IPS-NIHi7 (cell line): ENCODE measurements at regions not wholly inside any gene's neighbourhood (a gene's known extent, or its start where the extent isn't known, plus 50 kb on each side); places are given as distances from the start of the nearest gene placed in this dataset.

Experiments used
- DNase-seq: peaks from one replicate; pipeline ENCODE4 v3.0.0; 2012; ENCODE audit warnings: mixed read lengths; ENCODE audit errors: extremely low spot score

DNA sequence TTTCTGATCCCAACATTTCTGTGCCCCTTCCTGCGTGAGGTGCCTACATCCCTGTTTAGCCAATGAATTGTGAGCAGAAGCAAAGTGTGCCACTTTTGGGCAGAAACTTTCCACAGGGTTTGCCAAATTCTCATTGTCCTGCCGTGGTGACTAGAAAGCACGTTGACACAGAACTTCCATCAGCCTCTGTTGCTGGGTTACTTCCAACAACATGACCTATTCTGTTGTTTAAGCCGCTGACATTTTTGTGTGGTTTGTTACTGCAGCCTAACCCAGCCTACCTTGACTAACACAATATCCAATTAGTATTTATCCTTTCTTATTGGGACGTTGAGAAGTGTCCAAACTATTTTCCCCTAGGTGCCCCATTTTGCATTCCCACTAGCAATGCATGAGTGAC, 136.8 kb downstream of the URB2 start:
- no peak for DNase-seq

DNA sequence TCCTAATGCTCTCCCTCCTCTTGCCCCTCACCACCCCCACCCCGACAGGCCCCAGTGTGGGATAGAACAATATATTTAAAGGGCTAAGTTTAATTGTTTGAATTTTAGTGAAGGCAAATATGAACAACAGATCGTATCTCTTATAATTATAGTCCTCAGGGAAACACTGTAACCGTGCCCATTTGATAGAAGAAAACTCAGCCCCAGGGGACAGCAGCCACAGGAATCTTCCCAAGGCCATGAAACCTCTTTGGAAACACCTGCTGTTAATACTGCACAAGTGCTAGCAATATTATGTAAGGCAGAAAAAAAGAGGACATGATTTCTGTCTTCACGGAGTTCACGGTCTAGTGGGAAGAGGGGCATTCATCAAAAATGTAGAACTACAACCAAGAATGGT, 142.2 kb downstream of the URB2 start:
- no peak for DNase-seq

- DNase-seq = no peak
Observed at GRCh38 chr1:229769006-229769405, 143.0 kb downstream of the URB2 start.

- DNase-seq = no peak
Observed at GRCh38 chr1:229769809-229770208, 143.8 kb downstream of the URB2 start.

GRCh38 chr1:229778794-229779193, 152.7 kb downstream of the URB2 start:
- no peak for DNase-seq

GRCh38 chr1:229781453-229781852, 155.4 kb downstream of the URB2 start:
- DNase-seq = no peak

DNA sequence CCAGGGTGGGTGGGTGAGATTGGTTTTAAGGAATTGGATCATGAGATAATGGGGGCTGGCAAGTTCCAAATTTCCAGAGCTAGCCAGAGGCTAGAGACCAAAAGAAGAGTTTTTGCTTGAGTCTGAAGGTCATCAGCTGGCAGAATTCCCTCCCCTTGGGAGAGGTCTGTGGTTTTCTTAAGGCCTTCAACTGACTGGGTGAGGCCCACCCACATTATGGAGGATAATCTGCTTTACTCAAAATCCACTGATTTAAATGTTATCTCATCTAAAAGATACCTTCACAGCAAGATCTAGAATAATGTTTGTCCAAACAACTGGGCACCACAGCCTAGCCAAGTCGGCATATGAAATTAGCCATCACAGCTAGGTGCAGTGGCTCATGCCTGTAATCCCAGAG, 156.4 kb downstream of the URB2 start:
- DNase-seq = no peak

DNA sequence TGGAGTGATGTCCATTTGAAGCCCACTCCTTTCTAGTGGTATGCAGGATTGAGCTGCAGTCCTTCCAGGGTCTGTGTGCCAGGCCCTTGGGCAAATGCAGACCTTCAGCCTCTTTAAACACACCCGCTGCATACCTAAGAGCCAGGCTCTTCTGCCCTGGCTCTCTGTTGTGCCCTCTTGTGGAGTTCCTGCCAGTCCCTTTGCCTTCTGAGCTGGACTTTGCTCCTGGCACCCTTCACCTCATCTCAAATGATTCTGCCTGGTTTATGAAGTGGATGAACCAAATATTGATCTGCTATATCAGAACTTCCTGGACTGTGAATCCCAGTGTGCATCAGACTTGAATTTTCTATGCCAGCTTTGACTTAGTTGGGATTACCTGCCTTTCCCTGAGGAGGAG, 158.8 kb downstream of the URB2 start:
- DNase-seq = no peak

GRCh38 chr1:229786974-229787610, 161.0 kb downstream of the URB2 start:
- no peak for DNase-seq

DNA sequence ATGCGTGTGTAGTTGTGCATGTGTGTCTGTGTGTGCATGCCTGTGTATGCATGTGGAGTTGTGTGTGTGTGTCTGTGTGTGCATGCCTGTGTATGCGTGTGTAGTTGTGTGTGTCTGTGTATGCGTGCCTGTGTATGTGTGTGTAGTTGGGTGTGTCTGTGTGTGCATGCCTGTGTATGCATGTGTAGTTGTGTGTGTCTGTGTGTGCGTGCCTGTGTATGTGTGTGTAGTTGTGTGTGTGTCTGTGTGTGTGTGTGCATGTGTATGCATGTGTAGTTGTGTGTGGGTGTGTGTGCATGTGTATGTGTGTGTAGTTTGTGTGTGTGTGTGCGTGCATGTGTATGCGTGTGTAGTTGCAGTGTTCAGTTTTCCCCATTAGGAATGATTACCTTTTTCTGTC, 162.0 kb downstream of the URB2 start:
- no peak for DNase-seq

GRCh38 chr1:229792012-229792975, 166.2 kb downstream of the URB2 start:
- DNase-seq = no peak

DNA sequence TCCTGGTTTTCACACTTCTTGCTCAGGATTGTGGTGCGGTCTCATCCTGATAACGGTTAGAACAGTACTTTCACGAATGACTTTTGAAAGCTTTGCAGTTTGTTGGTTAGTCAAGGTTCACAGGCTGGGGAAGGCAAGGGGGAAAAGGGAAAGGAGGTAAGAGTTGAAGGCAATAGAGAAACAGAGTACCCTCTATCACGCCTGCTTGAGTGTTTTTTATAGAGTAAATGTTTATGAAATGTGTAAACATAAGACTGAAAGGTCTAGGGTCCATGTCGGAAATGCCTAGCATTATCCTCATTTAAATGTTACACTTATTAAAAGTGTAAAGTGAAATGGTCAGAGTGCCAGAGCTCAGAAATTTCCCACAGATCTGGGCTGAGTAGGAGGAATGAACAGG, 167.4 kb downstream of the URB2 start:
- no peak for DNase-seq

DNA sequence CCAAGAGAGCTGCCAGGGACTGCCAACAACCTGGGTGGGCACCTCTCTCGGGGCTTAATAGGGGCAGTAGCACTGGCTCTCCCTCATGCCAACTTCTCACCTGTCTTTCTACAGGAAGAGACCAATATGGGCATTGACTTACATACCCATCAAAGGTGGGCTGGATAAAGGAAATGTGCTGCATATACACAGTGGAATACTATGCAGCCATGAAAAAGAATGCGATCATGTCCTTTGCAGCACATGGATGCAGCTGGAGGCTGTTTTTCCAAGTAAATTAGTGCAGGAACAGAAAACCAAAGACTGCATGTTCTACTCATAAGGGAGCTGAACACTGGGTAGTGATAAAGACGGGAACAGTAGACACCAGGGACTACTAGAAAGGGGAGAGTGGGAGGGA, 172.5 kb downstream of the URB2 start:
- DNase-seq = no peak

DNA sequence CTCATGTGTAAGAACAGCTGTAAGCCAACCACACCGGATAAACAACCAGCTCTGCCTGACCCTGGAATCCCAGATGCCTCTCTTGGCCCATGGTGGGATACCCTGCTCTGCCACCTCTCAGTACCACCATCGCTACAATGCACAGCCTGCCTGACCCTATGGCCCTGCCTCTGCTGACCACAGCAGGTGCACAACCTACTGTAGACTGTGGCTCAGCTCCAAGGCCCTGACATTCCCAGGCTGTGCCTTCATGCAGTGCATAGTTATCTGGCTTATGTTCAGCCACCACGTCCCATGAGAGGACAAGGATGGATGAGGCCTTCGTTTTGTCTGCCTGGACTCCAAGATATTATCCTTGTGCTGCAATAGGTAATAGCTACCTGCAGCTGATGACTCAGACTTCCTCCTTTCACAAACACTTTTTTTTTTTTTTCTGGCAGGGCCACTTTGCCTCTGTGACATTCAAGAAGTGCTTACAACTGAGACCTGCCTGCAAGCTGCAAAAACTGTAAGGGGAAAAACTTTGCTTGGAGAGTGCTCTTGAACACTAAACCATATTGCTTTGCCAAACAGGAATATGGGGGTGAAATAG, 177.7 kb downstream of the URB2 start:
- DNase-seq = no peak

GRCh38 chr1:229808272-229808671, 182.2 kb downstream of the URB2 start:
- no peak for DNase-seq

GRCh38 chr1:229810140-229810539, 184.1 kb downstream of the URB2 start:
- DNase-seq = no peak

GRCh38 chr1:229810961-229811360, 184.9 kb downstream of the URB2 start:
- DNase-seq = no peak

DNA sequence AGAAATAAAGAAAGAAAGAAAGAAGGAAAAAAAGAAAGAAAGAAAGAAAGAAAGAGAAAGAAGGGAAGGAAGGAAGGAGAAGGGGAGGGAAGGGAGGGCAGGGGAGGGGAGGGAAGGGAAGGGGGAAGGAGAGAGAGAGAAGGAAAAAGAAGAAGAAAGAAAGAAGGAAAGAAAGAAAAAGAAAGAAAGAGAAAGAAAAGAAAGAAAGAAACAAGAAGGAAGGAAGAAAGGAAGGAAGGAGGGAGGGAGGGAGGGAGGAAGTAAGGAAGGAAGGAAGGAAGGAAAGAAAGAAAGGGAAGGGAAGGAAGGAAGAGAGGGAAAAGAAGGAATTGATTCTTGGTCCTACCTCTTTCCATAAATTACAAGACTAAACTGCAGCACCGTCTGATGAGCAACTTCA, 186.1 kb downstream of the URB2 start:
- DNase-seq = no peak

DNA sequence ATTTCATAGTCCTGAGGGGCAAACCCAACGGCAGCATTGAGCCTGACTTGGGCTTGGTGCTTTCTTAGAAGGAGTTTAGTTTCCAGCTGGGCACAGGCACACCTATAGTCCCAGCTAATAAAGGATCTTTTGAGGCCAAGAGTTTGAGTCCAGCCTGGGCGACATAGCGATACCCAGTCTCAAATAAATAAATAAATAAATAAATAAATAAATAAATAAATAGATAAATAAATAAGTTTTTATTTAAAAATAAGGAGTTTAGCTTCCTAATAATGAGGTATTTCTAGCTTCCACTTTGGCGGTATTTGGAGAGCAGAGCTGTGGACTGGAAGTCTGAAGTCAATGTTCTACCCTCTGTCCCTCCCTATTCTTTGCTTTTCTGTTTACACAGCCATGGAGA, 186.6 kb downstream of the URB2 start:
- no peak for DNase-seq

DNA sequence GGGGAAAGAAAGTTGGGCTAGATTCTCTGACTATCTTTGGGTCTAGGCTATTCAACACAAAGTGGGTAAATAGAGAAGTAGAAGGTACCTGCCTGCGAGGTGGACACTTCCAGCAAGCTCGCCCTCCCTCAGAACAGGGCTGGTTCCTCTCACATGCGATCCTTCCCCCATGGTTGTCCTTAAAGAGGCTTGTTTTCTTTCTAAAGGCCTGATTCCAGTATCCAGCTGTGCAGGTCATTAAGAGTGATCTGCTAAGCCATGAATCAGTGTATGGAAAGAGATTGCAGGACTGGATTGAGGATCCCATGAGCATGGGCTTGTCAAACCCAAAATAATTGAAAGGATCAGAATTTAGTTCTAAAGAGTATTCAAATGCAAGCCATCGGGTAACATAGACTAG, 189.0 kb downstream of the URB2 start:
- peak; percentile 41 for DNase-seq

GRCh38 chr1:229815961-229816360, 189.9 kb downstream of the URB2 start:
- DNase-seq = no peak

- DNase-seq = no peak
Observed at GRCh38 chr1:229817936-229818335, 191.9 kb downstream of the URB2 start.

DNA sequence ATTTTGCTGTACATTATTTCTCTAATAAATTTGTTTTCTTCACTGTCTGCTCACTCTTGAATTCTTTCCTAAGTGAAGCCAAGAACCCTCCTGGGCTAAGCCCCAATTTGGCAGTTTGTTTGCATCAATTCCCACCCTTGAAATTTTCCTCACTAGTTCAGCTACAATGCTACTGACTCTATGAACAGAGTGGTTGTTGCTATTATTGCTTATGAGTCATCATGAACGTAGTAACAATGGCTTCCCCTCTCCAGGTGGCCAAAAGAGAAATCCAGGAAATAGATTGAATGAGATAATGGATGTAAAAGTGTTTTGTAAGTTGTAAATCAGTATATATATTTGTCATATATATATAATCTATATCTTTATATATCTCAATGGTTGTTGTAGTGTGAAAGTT, 193.0 kb downstream of the URB2 start:
- no peak for DNase-seq
